GM12878 (cell line): ENCODE measurements at regions not wholly inside any gene's neighbourhood (a gene's known extent, or its start where the extent isn't known, plus 50 kb on each side); places are given as distances from the start of the nearest gene placed in this dataset.

Experiments
- ATAC-seq: fragments of 200-7000 bp; cut with Tn5 transposase; 3 replicates; pipeline ENCODE4 v1.9.1; 2020; ENCODE audit warnings: mild to moderate bottlenecking, moderate library complexity
- BruUV-seq: library from RNA; stranded (reverse); fragments of 400-500 nt; replicated peaks from 2 replicates; lab custom pipeline; 2021; lab: Mats Ljungman, UMichigan
- CTCF ChIA-PET: fragments of 300-600 bp; sonication (Branson Sonifier 250); formaldehyde crosslinking; extraction: SDS; loops from one replicate; lab custom pipeline; 2021; ENCODE audit warnings: inconsistent platforms; lab: Yijun Ruan, JAX
- POLR2A ChIA-PET: fragments of 350-600 bp; formaldehyde crosslinking; extraction: SDS; loops from one replicate; lab custom pipeline; 2021; ENCODE audit warnings: inconsistent platforms; lab: Charles Lee
- RAD21 ChIA-PET: fragments of 300-600 bp; sonication (Branson Sonifier 250); formaldehyde crosslinking; loops from one replicate; lab custom pipeline; 2023; ENCODE audit warnings: antibody characterized with exemption; ENCODE audit not compliant: unreplicated experiment; lab: Charles Lee
- SMC1A ChIA-PET: fragments of 300-600 bp; sonication (Branson Sonifier 250); formaldehyde crosslinking; loops from one replicate; lab custom pipeline; 2023; ENCODE audit not compliant: unreplicated experiment, uncharacterized antibody; lab: Charles Lee
- DNase-seq: peaks from one replicate; pipeline ENCODE4 v3.0.0-alpha.2; 2011; ENCODE audit warnings: low read depth, low spot score
- FAIRE-seq: peaks from 3 replicates; lab custom pipeline; 2011; peaks lifted over from hg19 to GRCh38; lab: Jason Lieb, UNC
- H2AFZ ChIP-seq: 2 replicates; pipeline ENCODE4 v1.6.0; 2011; ENCODE audit warnings: low read depth, low read length, control low read depth; ENCODE audit not compliant: control insufficient read depth
- H3K27ac ChIP-seq: 2 replicates; pipeline ENCODE4 v1.5.1; 2011; ENCODE audit warnings: control low read depth; ENCODE audit not compliant: control insufficient read depth, insufficient read depth
- H3K27me3 ChIP-seq, 2 experiments: replicated peaks in 1 of 2; 2 replicates each; pipeline versions ENCODE4 v1.6.0 to v1.6.1; 2011; ENCODE audit warnings: low read length in 1 of 2; ENCODE audit not compliant: control insufficient read depth in 2 of 2, insufficient read depth in 2 of 2
- H3K36me3 ChIP-seq, 2 experiments: 2 replicates each; pipeline ENCODE4 v1.5.1; 2011; ENCODE audit warnings: low read length in 1 of 2; ENCODE audit not compliant: control insufficient read depth in 2 of 2, insufficient read depth in 2 of 2
- H3K4me1 ChIP-seq: 2 replicates; pipeline ENCODE4 v1.6.1; 2011; ENCODE audit warnings: mild to moderate bottlenecking, low read length, moderate library complexity, mixed read lengths; ENCODE audit not compliant: control insufficient read depth, insufficient read depth
- H3K4me2 ChIP-seq: 2 replicates; pipeline ENCODE4 v1.6.0; 2011; ENCODE audit warnings: control low read depth; ENCODE audit not compliant: control insufficient read depth, insufficient read depth
- H3K4me3 ChIP-seq: fragments of 200-600 bp; sonication (generic); 2 replicates; pipeline ENCODE4 v1.5.1; 2016
- H3K79me2 ChIP-seq: 2 replicates; pipeline ENCODE4 v1.6.0; 2011; ENCODE audit warnings: low read length; ENCODE audit not compliant: control insufficient read depth, insufficient read depth
- H3K9ac ChIP-seq: 2 replicates; pipeline ENCODE4 v1.8.0; 2011; ENCODE audit warnings: low read length, control low read depth, mixed read lengths; ENCODE audit not compliant: control insufficient read depth, insufficient read depth
- H3K9me3 ChIP-seq: replicated peaks from 3 replicates; pipeline ENCODE4 v1.5.1; 2011; ENCODE audit warnings: mild to moderate bottlenecking, low read length; ENCODE audit not compliant: control insufficient read depth, insufficient read depth
- H4K20me1 ChIP-seq: 2 replicates; pipeline ENCODE4 v1.6.0; 2011; ENCODE audit not compliant: control insufficient read depth, insufficient read depth
- BMI1 ChIP-seq: fragments of 450-650 bp; IDR thresholded peaks from 2 replicates; pipeline ENCODE4 v1.6.1; 2016; ENCODE audit warnings: mild to moderate bottlenecking, moderate library complexity, borderline replicate concordance
- CBFB ChIP-seq: IDR thresholded peaks from 2 replicates; pipeline ENCODE4 v1.6.1; 2016; ENCODE audit warnings: antibody characterized with exemption, low read depth
- DPF2 ChIP-seq: fragments of 450-650 bp; IDR thresholded peaks from 2 replicates; pipeline ENCODE4 v1.6.1; 2017; ENCODE audit warnings: mild to moderate bottlenecking
- MLLT1 ChIP-seq: fragments of 450-650 bp; IDR thresholded peaks from 2 replicates; pipeline ENCODE4 v1.6.1; 2016; ENCODE audit warnings: mild to moderate bottlenecking
- MTA2 ChIP-seq: fragments of 450-650 bp; IDR thresholded peaks from 2 replicates; pipeline ENCODE4 v1.6.1; 2016; ENCODE audit warnings: low read depth, mild to moderate bottlenecking, moderate library complexity
- NBN ChIP-seq: fragments of 450-650 bp; IDR thresholded peaks from 2 replicates; pipeline ENCODE4 v1.6.1; 2016
- NR2C1 ChIP-seq: fragments of 450-650 bp; IDR thresholded peaks from 2 replicates; pipeline ENCODE4 v1.6.1; 2017; ENCODE audit warnings: antibody characterized with exemption, mild to moderate bottlenecking, moderate library complexity
- PAX5 ChIP-seq: IDR thresholded peaks from 2 replicates; pipeline ENCODE4 v1.6.1; 2011; ENCODE audit warnings: low read depth, low read length, borderline replicate concordance
- POLR2AphosphoS2 ChIP-seq: IDR thresholded peaks from 2 replicates; pipeline ENCODE4 v1.6.1; 2011; ENCODE audit warnings: low read depth, mild to moderate bottlenecking, low read length, improper control_type of control experiment, moderate library complexity
- RAD21 ChIP-seq: IDR thresholded peaks from 2 replicates; pipeline ENCODE4 v1.6.1; 2011; ENCODE audit warnings: mild to moderate bottlenecking, low read depth, low read length, moderate library complexity; ENCODE audit not compliant: insufficient read depth
- USF2 ChIP-seq: IDR thresholded peaks from 2 replicates; pipeline ENCODE4 v1.6.1; 2011; ENCODE audit warnings: low read depth, low read length, improper control_type of control experiment, borderline replicate concordance
- ZNF217 ChIP-seq: fragments of 450-650 bp; IDR thresholded peaks from 2 replicates; pipeline ENCODE4 v1.6.1; 2017; ENCODE audit warnings: antibody characterized with exemption, mild to moderate bottlenecking
- WGBS: methylation state at CpG from one replicate; pipeline ENCODE4 v1.1.6; 2016; ENCODE audit warnings: low lambda C conversion rate; ENCODE audit not compliant: insufficient replicate concordance, insufficient coverage; ENCODE audit errors: missing lambda C conversion rate; 5-methylcytosine and 5-hydroxymethylcytosine counted together
- in situ Hi-C: fragments of 300-500 bp; cut with MboI; formaldehyde crosslinking; loops from 9 replicates; pipeline ENCODE4 v1.14.3; 2018; ENCODE audit warnings: mixed read lengths
- intact Hi-C: fragments of 100-400 bp; cut with micrococcal nuclease; formaldehyde crosslinking; loops from one replicate; pipeline ENCODE4 v1.14.2; 2022; ENCODE audit not compliant: unreplicated experiment
- TF ChIP-seq, protein P1 (sequence below): fragments of 450-650 bp; IDR thresholded peaks from 2 replicates; pipeline ENCODE4 v1.6.1; 2018; ENCODE audit warnings: mild to moderate bottlenecking, low read depth, moderate library complexity; ENCODE audit not compliant: partially characterized antibody
- TF ChIP-seq, protein P2 (sequence below): fragments of 450-650 bp; IDR thresholded peaks from 2 replicates; pipeline ENCODE4 v1.6.1; 2017; ENCODE audit warnings: antibody characterized with exemption, mild to moderate bottlenecking, moderate library complexity
- TF ChIP-seq, protein P3 (sequence below): fragments of 450-650 bp; IDR thresholded peaks from 2 replicates; pipeline ENCODE4 v1.6.1; 2016; ENCODE audit warnings: mild to moderate bottlenecking

DNA sequence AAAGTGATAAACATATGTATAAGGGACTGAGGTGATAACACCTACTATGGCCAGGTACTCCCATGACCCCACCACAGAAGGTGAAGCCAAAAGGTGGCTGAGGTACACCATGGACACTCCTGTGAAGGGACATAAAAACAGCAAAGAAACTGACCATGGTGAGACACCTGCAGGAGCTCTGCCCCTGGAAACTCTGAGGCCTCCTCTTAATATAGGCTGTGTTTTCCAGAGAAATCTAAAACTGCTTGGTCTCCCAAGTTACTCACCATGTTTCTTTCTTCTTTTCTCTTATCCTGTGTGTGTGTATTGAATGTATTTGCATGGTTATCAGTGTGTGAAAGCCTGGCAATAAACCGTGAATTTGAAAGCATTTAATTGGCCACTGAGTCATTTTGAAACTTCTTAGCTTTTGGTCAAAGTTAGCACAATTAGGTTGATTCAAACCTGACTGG lies 739.3 kb upstream of the GCFC2 start:
- peak; percentile 93 for ATAC-seq
- intact Hi-C loops = no loop called here
- CTCF ChIA-PET = interaction anchor here (1.4 to 4.2 kb wide), 5 partner anchors 12 to 649 kb away, joined by 4 to 19 read pairs (median 9); no protein-coding TSS in a partner anchor
- TF ChIP-seq, protein P1, sequence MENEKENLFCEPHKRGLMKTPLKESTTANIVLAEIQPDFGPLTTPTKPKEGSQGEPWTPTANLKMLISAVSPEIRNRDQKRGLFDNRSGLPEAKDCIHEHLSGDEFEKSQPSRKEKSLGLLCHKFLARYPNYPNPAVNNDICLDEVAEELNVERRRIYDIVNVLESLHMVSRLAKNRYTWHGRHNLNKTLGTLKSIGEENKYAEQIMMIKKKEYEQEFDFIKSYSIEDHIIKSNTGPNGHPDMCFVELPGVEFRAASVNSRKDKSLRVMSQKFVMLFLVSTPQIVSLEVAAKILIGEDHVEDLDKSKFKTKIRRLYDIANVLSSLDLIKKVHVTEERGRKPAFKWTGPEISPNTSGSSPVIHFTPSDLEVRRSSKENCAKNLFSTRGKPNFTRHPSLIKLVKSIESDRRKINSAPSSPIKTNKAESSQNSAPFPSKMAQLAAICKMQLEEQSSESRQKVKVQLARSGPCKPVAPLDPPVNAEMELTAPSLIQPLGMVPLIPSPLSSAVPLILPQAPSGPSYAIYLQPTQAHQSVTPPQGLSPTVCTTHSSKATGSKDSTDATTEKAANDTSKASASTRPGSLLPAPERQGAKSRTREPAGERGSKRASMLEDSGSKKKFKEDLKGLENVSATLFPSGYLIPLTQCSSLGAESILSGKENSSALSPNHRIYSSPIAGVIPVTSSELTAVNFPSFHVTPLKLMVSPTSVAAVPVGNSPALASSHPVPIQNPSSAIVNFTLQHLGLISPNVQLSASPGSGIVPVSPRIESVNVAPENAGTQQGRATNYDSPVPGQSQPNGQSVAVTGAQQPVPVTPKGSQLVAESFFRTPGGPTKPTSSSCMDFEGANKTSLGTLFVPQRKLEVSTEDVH = no peak
- TF ChIP-seq POLR2AphosphoS2 = no peak
- TF ChIP-seq, protein P2, sequence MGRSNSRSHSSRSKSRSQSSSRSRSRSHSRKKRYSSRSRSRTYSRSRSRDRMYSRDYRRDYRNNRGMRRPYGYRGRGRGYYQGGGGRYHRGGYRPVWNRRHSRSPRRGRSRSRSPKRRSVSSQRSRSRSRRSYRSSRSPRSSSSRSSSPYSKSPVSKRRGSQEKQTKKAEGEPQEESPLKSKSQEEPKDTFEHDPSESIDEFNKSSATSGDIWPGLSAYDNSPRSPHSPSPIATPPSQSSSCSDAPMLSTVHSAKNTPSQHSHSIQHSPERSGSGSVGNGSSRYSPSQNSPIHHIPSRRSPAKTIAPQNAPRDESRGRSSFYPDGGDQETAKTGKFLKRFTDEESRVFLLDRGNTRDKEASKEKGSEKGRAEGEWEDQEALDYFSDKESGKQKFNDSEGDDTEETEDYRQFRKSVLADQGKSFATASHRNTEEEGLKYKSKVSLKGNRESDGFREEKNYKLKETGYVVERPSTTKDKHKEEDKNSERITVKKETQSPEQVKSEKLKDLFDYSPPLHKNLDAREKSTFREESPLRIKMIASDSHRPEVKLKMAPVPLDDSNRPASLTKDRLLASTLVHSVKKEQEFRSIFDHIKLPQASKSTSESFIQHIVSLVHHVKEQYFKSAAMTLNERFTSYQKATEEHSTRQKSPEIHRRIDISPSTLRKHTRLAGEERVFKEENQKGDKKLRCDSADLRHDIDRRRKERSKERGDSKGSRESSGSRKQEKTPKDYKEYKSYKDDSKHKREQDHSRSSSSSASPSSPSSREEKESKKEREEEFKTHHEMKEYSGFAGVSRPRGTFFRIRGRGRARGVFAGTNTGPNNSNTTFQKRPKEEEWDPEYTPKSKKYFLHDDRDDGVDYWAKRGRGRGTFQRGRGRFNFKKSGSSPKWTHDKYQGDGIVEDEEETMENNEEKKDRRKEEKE = no peak
- TF ChIP-seq, protein P3, sequence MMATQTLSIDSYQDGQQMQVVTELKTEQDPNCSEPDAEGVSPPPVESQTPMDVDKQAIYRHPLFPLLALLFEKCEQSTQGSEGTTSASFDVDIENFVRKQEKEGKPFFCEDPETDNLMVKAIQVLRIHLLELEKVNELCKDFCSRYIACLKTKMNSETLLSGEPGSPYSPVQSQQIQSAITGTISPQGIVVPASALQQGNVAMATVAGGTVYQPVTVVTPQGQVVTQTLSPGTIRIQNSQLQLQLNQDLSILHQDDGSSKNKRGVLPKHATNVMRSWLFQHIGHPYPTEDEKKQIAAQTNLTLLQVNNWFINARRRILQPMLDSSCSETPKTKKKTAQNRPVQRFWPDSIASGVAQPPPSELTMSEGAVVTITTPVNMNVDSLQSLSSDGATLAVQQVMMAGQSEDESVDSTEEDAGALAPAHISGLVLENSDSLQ = no peak
- peak; percentile 99 for TF ChIP-seq DPF2
- peak; percentile 61; the same call in 1 of the 2 replicates for TF ChIP-seq PAX5
- no peak for TF ChIP-seq NR2C1
- TF ChIP-seq RAD21 = no peak
- peak; percentile 68; the same call in 1 of the 2 replicates for TF ChIP-seq MLLT1
- peak; percentile 100 for TF ChIP-seq MTA2
- TF ChIP-seq BMI1 = peak; percentile 92
- TF ChIP-seq ZNF217 = peak; percentile 72; the same call in 1 of the 2 replicates
- TF ChIP-seq USF2 = no peak
- TF ChIP-seq CBFB = no peak
- TF ChIP-seq NBN = peak; percentile 86

More for the DNA sequence above, 739.3 kb upstream of the GCFC2 start:
- no peaks in the 10 kb centered on the region for H3K36me3 ChIP-seq
- no peaks in the 10 kb centered on the region for H4K20me1 ChIP-seq
- POLR2A ChIA-PET = no interaction called here
- WGBS = 7% methylated on average over 1 of the region's 1 CpG
- BruUV-seq = no TSS peak
- RAD21 ChIA-PET = interaction anchor here (0.9 to 3.1 kb wide), 3 partner anchors 17 to 34 kb away, joined by 5 to 22 read pairs (median 5); no protein-coding TSS in a partner anchor
- no peak overlapping the region for H2AFZ ChIP-seq
- no peaks in the 10 kb centered on the region for H3K79me2 ChIP-seq
- H3K9me3 ChIP-seq = no peaks in the 10 kb centered on the region; the same call in 2 of the 3 replicates
- in situ Hi-C loops = no loop called here
- no peak overlapping the region for H3K4me3 ChIP-seq
- H3K9ac ChIP-seq = no peak overlapping the region
- H3K4me1 ChIP-seq = 0 out of 2 replicates have a peak, but pooled peaks cover 3% of the 10 kb centered on the region
- H3K27ac ChIP-seq = no peak overlapping the region
- H3K4me2 ChIP-seq = peak overlapping the region; percentile 33; the same call in 1 of the 2 replicates
- peak; percentile 69 for FAIRE-seq
- SMC1A ChIA-PET = interaction anchor here (2.4 to 5.7 kb wide), 3 partner anchors 17 to 150 kb away, joined by 6 to 38 read pairs (median 14); no protein-coding TSS in a partner anchor
- no peaks in the 10 kb centered on the region for H3K27me3 ChIP-seq
- DNase-seq = peak; percentile 90
